GM12878 (cell line): ENCODE measurements at regions not wholly inside any gene's neighbourhood (a gene's known extent, or its start where the extent isn't known, plus 50 kb on each side); places are given as distances from the start of the nearest gene placed in this dataset.

ENCODE experiments used
- ATAC-seq: fragments of 200-7000 bp; cut with Tn5 transposase; 3 replicates; pipeline ENCODE4 v1.9.1; 2020; ENCODE audit warnings: mild to moderate bottlenecking, moderate library complexity
- BruUV-seq: library from RNA; stranded (reverse); fragments of 400-500 nt; replicated peaks from 2 replicates; lab custom pipeline; 2021; lab: Mats Ljungman, UMichigan
- CTCF ChIA-PET: fragments of 300-600 bp; sonication (Branson Sonifier 250); formaldehyde crosslinking; extraction: SDS; loops from one replicate; lab custom pipeline; 2021; ENCODE audit warnings: inconsistent platforms; lab: Yijun Ruan, JAX
- POLR2A ChIA-PET: fragments of 350-600 bp; formaldehyde crosslinking; extraction: SDS; loops from one replicate; lab custom pipeline; 2021; ENCODE audit warnings: inconsistent platforms; lab: Charles Lee
- RAD21 ChIA-PET: fragments of 300-600 bp; sonication (Branson Sonifier 250); formaldehyde crosslinking; loops from one replicate; lab custom pipeline; 2023; ENCODE audit warnings: antibody characterized with exemption; ENCODE audit not compliant: unreplicated experiment; lab: Charles Lee
- SMC1A ChIA-PET: fragments of 300-600 bp; sonication (Branson Sonifier 250); formaldehyde crosslinking; loops from one replicate; lab custom pipeline; 2023; ENCODE audit not compliant: unreplicated experiment, uncharacterized antibody; lab: Charles Lee
- DNase-seq: peaks from one replicate; pipeline ENCODE4 v3.0.0-alpha.2; 2011; ENCODE audit warnings: low read depth, low spot score
- FAIRE-seq: peaks from 3 replicates; lab custom pipeline; 2011; peaks lifted over from hg19 to GRCh38; lab: Jason Lieb, UNC
- H2AFZ ChIP-seq: 2 replicates; pipeline ENCODE4 v1.6.0; 2011; ENCODE audit warnings: low read depth, low read length, control low read depth; ENCODE audit not compliant: control insufficient read depth
- H3K27ac ChIP-seq: 2 replicates; pipeline ENCODE4 v1.5.1; 2011; ENCODE audit warnings: control low read depth; ENCODE audit not compliant: control insufficient read depth, insufficient read depth
- H3K27me3 ChIP-seq, 2 experiments: replicated peaks in 1 of 2; 2 replicates each; pipeline versions ENCODE4 v1.6.0 to v1.6.1; 2011; ENCODE audit warnings: low read length in 1 of 2; ENCODE audit not compliant: control insufficient read depth in 2 of 2, insufficient read depth in 2 of 2
- H3K36me3 ChIP-seq, 2 experiments: 2 replicates each; pipeline ENCODE4 v1.5.1; 2011; ENCODE audit warnings: low read length in 1 of 2; ENCODE audit not compliant: control insufficient read depth in 2 of 2, insufficient read depth in 2 of 2
- H3K4me1 ChIP-seq: 2 replicates; pipeline ENCODE4 v1.6.1; 2011; ENCODE audit warnings: mild to moderate bottlenecking, low read length, moderate library complexity, mixed read lengths; ENCODE audit not compliant: control insufficient read depth, insufficient read depth
- H3K4me2 ChIP-seq: 2 replicates; pipeline ENCODE4 v1.6.0; 2011; ENCODE audit warnings: control low read depth; ENCODE audit not compliant: control insufficient read depth, insufficient read depth
- H3K4me3 ChIP-seq: fragments of 200-600 bp; sonication (generic); 2 replicates; pipeline ENCODE4 v1.5.1; 2016
- H3K79me2 ChIP-seq: 2 replicates; pipeline ENCODE4 v1.6.0; 2011; ENCODE audit warnings: low read length; ENCODE audit not compliant: control insufficient read depth, insufficient read depth
- H3K9ac ChIP-seq: 2 replicates; pipeline ENCODE4 v1.8.0; 2011; ENCODE audit warnings: low read length, control low read depth, mixed read lengths; ENCODE audit not compliant: control insufficient read depth, insufficient read depth
- H3K9me3 ChIP-seq: replicated peaks from 3 replicates; pipeline ENCODE4 v1.5.1; 2011; ENCODE audit warnings: mild to moderate bottlenecking, low read length; ENCODE audit not compliant: control insufficient read depth, insufficient read depth
- H4K20me1 ChIP-seq: 2 replicates; pipeline ENCODE4 v1.6.0; 2011; ENCODE audit not compliant: control insufficient read depth, insufficient read depth
- ATF2 ChIP-seq: IDR thresholded peaks from 2 replicates; pipeline ENCODE4 v1.6.1; 2012; ENCODE audit warnings: low read length, inconsistent platforms
- BRCA1 ChIP-seq: IDR thresholded peaks from 2 replicates; pipeline ENCODE4 v1.6.1; 2011; ENCODE audit warnings: low read depth, low read length, improper control_type of control experiment
- E4F1 ChIP-seq: fragments of 450-650 bp; IDR thresholded peaks from 2 replicates; pipeline ENCODE4 v1.6.1; 2018; ENCODE audit warnings: borderline replicate concordance, mild to moderate bottlenecking; ENCODE audit not compliant: partially characterized antibody
- IRF4 ChIP-seq: IDR thresholded peaks from 2 replicates; pipeline ENCODE4 v1.6.1; 2011; ENCODE audit warnings: low read depth, low read length
- KDM1A ChIP-seq: fragments of 200-600 bp; sonication (generic); IDR thresholded peaks from 2 replicates; pipeline ENCODE4 v1.6.1; 2016; ENCODE audit warnings: borderline replicate concordance
- PRDM15 ChIP-seq: fragments of 450-650 bp; formaldehyde crosslinking; IDR thresholded peaks from 2 replicates; pipeline ENCODE4 v1.4.0; 2020; ENCODE audit warnings: mild to moderate bottlenecking, moderate library complexity
- USF1 ChIP-seq: IDR thresholded peaks from 2 replicates; pipeline ENCODE4 v1.6.1; 2011; ENCODE audit warnings: borderline replicate concordance, low read depth, mild to moderate bottlenecking, moderate library complexity, mixed read lengths, low read length; ENCODE audit not compliant: insufficient read depth; ENCODE audit errors: extremely low read length
- ZNF217 ChIP-seq: fragments of 450-650 bp; IDR thresholded peaks from 2 replicates; pipeline ENCODE4 v1.6.1; 2017; ENCODE audit warnings: antibody characterized with exemption, mild to moderate bottlenecking
- ZNF622 ChIP-seq: fragments of 450-650 bp; IDR thresholded peaks from 2 replicates; pipeline ENCODE4 v1.6.1; 2017; ENCODE audit warnings: mild to moderate bottlenecking, inconsistent platforms
- WGBS: methylation state at CpG from one replicate; pipeline ENCODE4 v1.1.6; 2016; ENCODE audit warnings: low lambda C conversion rate; ENCODE audit not compliant: insufficient replicate concordance, insufficient coverage; ENCODE audit errors: missing lambda C conversion rate; 5-methylcytosine and 5-hydroxymethylcytosine counted together
- in situ Hi-C: fragments of 300-500 bp; cut with MboI; formaldehyde crosslinking; loops from 9 replicates; pipeline ENCODE4 v1.14.3; 2018; ENCODE audit warnings: mixed read lengths
- intact Hi-C: fragments of 100-400 bp; cut with micrococcal nuclease; formaldehyde crosslinking; loops from one replicate; pipeline ENCODE4 v1.14.2; 2022; ENCODE audit not compliant: unreplicated experiment

- H4K20me1 ChIP-seq: no peaks in the 10 kb centered on the region
- no peaks in the 10 kb centered on the region for H3K36me3 ChIP-seq
- H3K27me3 ChIP-seq: no peaks in the 10 kb centered on the region
- H3K79me2 ChIP-seq: no peaks in the 10 kb centered on the region
- H3K27ac ChIP-seq: no peak overlapping the region
- TF ChIP-seq ZNF217: no peak
- no peak for TF ChIP-seq BRCA1
- TF ChIP-seq IRF4: no peak
- TF ChIP-seq PRDM15 (CRISPR knock-in tag): no peak
- no peak for TF ChIP-seq USF1
- TF ChIP-seq ATF2: no peak
- no peak for TF ChIP-seq ZNF622
- TF ChIP-seq KDM1A: no peak
- TF ChIP-seq E4F1: no peak
- no peak overlapping the region for H3K9ac ChIP-seq
- H3K4me1 ChIP-seq: no peaks in the 10 kb centered on the region
- no peak overlapping the region for H2AFZ ChIP-seq
- CTCF ChIA-PET: interaction anchor here (1.1 kb wide), 1 partner anchor 56 kb away, joined by 3 read pairs; no protein-coding TSS in a partner anchor
- H3K4me2 ChIP-seq: no peak overlapping the region
- 3% methylated on average over 2 of the region's 2 CpGs for WGBS
- H3K4me3 ChIP-seq: no peak overlapping the region
- no peak for FAIRE-seq
- POLR2A ChIA-PET: no interaction called here
- no peaks in the 10 kb centered on the region for H3K9me3 ChIP-seq
- in situ Hi-C loops (no loop called here), intact Hi-C loops (no loop called here)
- RAD21 ChIA-PET: no interaction called here
- SMC1A ChIA-PET: interaction anchor here (1.8 kb wide), 1 partner anchor 38 kb away, joined by 4 read pairs; no protein-coding TSS in a partner anchor
- DNase-seq: no peak
- BruUV-seq: no TSS peak
- ATAC-seq: no peak
These were observed 488.3 kb upstream of the ANO5 start for GRCh38 chr11:21704539-21704938.
